ENCODE measurements at regions not wholly inside any gene's neighbourhood (a gene's known extent, or its start where the extent isn't known, plus 50 kb on each side); places are given as distances from the start of the nearest gene placed in this dataset.

- TF ChIP-seq CTCF (conservative IDR thresholded peaks at IDR 0.05 in 1 of 2, IDR thresholded peaks at IDR 0.05 in 1 of 2; ENCODE audit: extremely low read depth in 1 of 2, insufficient read depth in 1 of 2, low read depth in 1 of 2, low read length in 2 of 2), result no peak
- no peak for TF ChIP-seq EZH2 (IDR thresholded peaks at IDR 0.05; ENCODE audit: borderline replicate concordance, low read length)
Measured at GRCh38 chr15:66646308-66646707, 55.7 kb upstream of the SMAD6 start.

All from mammary epithelial cell (primary cell).